HG03521 (cell line): ENCODE measurements at regions not wholly inside any gene's neighbourhood (a gene's known extent, or its start where the extent isn't known, plus 50 kb on each side); places are given as distances from the start of the nearest gene placed in this dataset.
"Not testable (repeated sequence)": the region's sequence is repeated elsewhere in the genome, so short reads cannot be mapped to it uniquely, and the experiment has no call there.

Experiments used
- ATAC-seq: cut with Tn5 transposase; IDR thresholded peaks from one replicate; pipeline ENCODE4 v1.9.1; 2021; ENCODE audit warnings: mild to moderate bottlenecking, moderate library complexity; ENCODE audit not compliant: unreplicated experiment

GRCh38 chr2:172284209-172284608 is 143.2 kb upstream of the ITGA6 start:
- no peak for ATAC-seq

- ATAC-seq, result no peak
Observed at GRCh38 chr2:172285010-172285621, 142.3 kb upstream of the ITGA6 start.

- ATAC-seq, result no peak
Observed at GRCh38 chr2:172285760-172286159, 141.6 kb upstream of the ITGA6 start.

GRCh38 chr2:172287190-172287589 is 140.2 kb upstream of the ITGA6 start:
- ATAC-seq, result no peak

- ATAC-seq, result no peak
Observed at GRCh38 chr2:172287605-172288315, 139.6 kb upstream of the ITGA6 start.

- no peak for ATAC-seq
Observed at GRCh38 chr2:172288603-172289002, 138.8 kb upstream of the ITGA6 start.

- no peak for ATAC-seq
Observed at GRCh38 chr2:172293952-172294351, 133.4 kb upstream of the ITGA6 start.

- no peak for ATAC-seq
Observed at GRCh38 chr2:172294983-172295382, 132.4 kb upstream of the ITGA6 start.

- ATAC-seq, result no peak
Observed at GRCh38 chr2:172295677-172296076, 131.7 kb upstream of the ITGA6 start.

GRCh38 chr2:172296267-172297046 is 130.9 kb upstream of the ITGA6 start:
- ATAC-seq, result no peak

GRCh38 chr2:172297531-172297930 is 129.9 kb upstream of the ITGA6 start:
- ATAC-seq, result no peak

GRCh38 chr2:172297950-172298349 is 129.4 kb upstream of the ITGA6 start:
- ATAC-seq, result no peak

- ATAC-seq, result no peak
Observed at GRCh38 chr2:172299741-172300140, 127.6 kb upstream of the ITGA6 start.

GRCh38 chr2:172300851-172301250 is 126.5 kb upstream of the ITGA6 start:
- ATAC-seq, result no peak

- ATAC-seq, result no peak
Observed at GRCh38 chr2:172305066-172305465, 122.3 kb upstream of the ITGA6 start.

GRCh38 chr2:172307800-172308199 is 119.6 kb upstream of the ITGA6 start:
- ATAC-seq, result no peak

GRCh38 chr2:172308253-172308935 is 119.0 kb upstream of the ITGA6 start:
- no peak for ATAC-seq

- no peak for ATAC-seq
Observed at GRCh38 chr2:172311921-172312345, 115.5 kb upstream of the ITGA6 start.

GRCh38 chr2:172313715-172314341 is 113.6 kb upstream of the ITGA6 start:
- ATAC-seq, result no peak

- not testable (repeated sequence) for ATAC-seq
Observed at GRCh38 chr2:172315070-172315469, 112.3 kb upstream of the ITGA6 start.

GRCh38 chr2:172322049-172322448 is 105.3 kb upstream of the ITGA6 start:
- ATAC-seq, result no peak
